ENCODE measurements at regions not wholly inside any gene's neighbourhood (a gene's known extent, or its start where the extent isn't known, plus 50 kb on each side); places are given as distances from the start of the nearest gene placed in this dataset.

DNA sequence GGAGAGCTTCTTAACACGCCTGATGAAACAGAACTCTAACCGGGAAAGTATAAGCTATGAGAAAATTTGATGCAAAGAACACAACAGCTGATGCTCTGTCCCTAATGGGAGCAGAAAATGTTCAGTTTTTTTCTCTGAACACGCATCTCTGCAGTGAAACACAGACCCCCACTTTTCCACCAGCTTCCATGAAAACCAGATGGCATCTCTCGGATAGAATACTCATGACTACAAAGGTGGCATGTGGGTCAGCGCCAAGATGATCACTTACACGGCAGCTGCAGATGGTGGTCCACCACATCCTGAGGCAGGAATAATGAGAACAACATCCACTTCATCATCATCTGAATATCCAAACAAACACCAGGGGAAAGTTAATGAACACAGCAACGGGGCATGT is 85.2 kb upstream of the CNR1 start:
- no peak for DNase-seq (ENCODE audit: low read depth)
- H3K4me3 ChIP-seq (ENCODE audit: low read depth, low read length): no peak overlapping the region
- TF ChIP-seq MYC (IDR thresholded peaks at IDR 0.05; ENCODE audit: low read depth, low read length): no peak
- no peak for TF ChIP-seq POLR2A (IDR thresholded peaks at IDR 0.05; ENCODE audit: extremely low read depth, insufficient read length)
- TF ChIP-seq, protein P1, sequence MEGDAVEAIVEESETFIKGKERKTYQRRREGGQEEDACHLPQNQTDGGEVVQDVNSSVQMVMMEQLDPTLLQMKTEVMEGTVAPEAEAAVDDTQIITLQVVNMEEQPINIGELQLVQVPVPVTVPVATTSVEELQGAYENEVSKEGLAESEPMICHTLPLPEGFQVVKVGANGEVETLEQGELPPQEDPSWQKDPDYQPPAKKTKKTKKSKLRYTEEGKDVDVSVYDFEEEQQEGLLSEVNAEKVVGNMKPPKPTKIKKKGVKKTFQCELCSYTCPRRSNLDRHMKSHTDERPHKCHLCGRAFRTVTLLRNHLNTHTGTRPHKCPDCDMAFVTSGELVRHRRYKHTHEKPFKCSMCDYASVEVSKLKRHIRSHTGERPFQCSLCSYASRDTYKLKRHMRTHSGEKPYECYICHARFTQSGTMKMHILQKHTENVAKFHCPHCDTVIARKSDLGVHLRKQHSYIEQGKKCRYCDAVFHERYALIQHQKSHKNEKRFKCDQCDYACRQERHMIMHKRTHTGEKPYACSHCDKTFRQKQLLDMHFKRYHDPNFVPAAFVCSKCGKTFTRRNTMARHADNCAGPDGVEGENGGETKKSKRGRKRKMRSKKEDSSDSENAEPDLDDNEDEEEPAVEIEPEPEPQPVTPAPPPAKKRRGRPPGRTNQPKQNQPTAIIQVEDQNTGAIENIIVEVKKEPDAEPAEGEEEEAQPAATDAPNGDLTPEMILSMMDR (IDR thresholded peaks at IDR 0.05; ENCODE audit: low read depth, low read length): no peak
- TF ChIP-seq, protein P2, sequence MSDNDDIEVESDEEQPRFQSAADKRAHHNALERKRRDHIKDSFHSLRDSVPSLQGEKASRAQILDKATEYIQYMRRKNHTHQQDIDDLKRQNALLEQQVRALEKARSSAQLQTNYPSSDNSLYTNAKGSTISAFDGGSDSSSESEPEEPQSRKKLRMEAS (IDR thresholded peaks at IDR 0.05; ENCODE audit: low read depth, low read length): no peak

DNA sequence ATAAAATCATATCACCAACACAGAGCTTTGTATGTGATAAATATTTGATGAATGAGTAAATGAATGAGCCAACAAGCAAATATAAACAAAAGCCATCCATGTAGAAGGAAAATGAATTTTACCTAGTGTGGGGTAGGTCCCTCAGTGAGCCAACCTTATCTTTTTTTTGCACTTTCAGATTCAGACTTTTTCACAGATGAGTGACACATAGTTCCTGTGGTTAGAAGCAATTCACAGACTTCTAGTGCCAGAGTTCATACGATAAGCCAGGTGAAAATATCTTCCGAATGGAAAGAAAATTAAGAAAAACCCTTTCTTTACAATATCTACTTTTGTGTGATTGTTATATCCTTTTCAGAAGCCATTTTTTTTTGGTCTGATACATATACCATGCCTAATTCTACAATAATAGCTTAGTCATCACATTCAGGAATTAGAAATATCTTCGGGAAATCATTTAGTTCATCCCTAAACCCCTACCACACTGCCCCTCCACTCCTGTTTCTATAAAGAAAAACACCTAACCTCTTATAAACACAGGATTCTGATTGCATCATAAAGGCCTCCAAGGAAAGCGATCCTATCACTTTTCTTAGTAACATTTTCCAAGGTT is 82.7 kb upstream of the CNR1 start:
- no peak for DNase-seq (ENCODE audit: low read depth)
- no peak overlapping the region for H3K4me3 ChIP-seq (ENCODE audit: low read depth, low read length)
- TF ChIP-seq, protein P1 (IDR thresholded peaks at IDR 0.05; ENCODE audit: low read depth, low read length): no peak
- TF ChIP-seq MYC (IDR thresholded peaks at IDR 0.05; ENCODE audit: low read depth, low read length): no peak
- TF ChIP-seq POLR2A (IDR thresholded peaks at IDR 0.05; ENCODE audit: extremely low read depth, insufficient read length): no peak
- TF ChIP-seq, protein P2 (IDR thresholded peaks at IDR 0.05; ENCODE audit: low read depth, low read length): no peak

DNA sequence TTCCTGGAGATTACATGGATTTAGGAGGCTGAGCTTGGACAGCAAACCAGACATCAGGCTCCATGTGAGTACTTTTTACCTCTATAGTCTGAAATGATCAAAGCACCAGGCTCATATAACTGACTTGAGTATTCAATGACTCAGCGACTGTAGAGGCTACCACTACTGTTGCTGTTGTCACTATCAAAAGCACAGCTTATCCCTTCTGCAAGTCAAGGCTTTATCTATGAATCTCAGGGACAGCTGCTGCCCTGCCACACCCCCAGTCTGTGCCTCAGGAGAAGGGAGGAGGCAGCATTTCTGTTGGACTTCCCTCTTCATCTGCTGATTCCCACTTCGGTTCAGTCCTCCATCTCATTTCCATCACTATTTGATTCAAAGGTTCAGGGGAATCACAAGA is 80.5 kb upstream of the CNR1 start:
- H3K4me3 ChIP-seq (ENCODE audit: low read depth, low read length): no peak overlapping the region
- no peak for DNase-seq (ENCODE audit: low read depth)

DNA sequence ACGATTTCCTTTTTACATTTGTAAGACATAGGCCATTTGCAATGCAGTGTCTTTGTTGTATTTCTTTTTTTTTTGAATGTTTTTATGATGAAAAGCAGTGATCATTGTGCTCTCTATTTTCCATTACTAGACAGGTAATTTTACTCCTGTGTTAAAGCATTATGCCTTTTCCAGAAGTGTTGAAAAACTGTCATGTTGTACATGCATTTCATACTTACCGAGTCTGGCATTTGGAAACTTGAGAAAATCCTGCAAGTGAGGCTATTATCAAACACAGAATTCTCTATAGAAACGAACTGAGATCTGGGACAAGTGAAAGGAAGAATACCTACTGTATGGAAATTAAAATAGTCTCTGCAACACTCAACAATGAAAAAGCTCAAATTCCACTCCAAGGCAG is 78.6 kb upstream of the CNR1 start:
- TF ChIP-seq, protein P1 (IDR thresholded peaks at IDR 0.05; ENCODE audit: low read depth, low read length): no peak
- TF ChIP-seq POLR2A (IDR thresholded peaks at IDR 0.05; ENCODE audit: extremely low read depth, insufficient read length): no peak
- TF ChIP-seq, protein P2 (IDR thresholded peaks at IDR 0.05; ENCODE audit: low read depth, low read length): no peak
- no peak for TF ChIP-seq MYC (IDR thresholded peaks at IDR 0.05; ENCODE audit: low read depth, low read length)
- H3K4me3 ChIP-seq (ENCODE audit: low read depth, low read length): no peak overlapping the region
- no peak for DNase-seq (ENCODE audit: low read depth)

More for the DNA sequence above, 80.5 kb upstream of the CNR1 start:
- TF ChIP-seq, protein P2 (IDR thresholded peaks at IDR 0.05; ENCODE audit: low read depth, low read length): no peak
- TF ChIP-seq POLR2A (IDR thresholded peaks at IDR 0.05; ENCODE audit: extremely low read depth, insufficient read length) (no peak), MYC (IDR thresholded peaks at IDR 0.05; ENCODE audit: low read depth, low read length) (no peak)
- TF ChIP-seq, protein P1 (IDR thresholded peaks at IDR 0.05; ENCODE audit: low read depth, low read length): no peak

DNA sequence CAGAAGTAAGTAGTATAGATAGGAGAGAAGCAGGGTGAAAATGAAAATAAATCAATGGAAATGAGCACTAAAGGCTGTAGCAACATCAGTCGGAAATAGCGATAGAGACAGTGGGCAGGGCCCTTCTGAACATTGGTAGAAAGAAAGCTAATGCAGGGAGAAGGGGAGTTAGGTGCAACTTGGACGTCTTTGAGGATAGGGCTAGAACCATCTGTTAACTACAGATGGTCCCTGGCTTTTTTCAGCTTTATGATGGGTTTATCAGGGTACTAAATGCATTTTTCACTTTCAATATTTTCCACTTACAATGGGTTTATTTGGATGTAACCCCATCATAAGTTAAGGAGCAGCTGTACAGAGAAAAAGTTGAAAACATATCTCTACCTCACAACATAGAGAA is 72.8 kb upstream of the CNR1 start:
- TF ChIP-seq, protein P2 (IDR thresholded peaks at IDR 0.05; ENCODE audit: low read depth, low read length): no peak
- TF ChIP-seq, protein P1 (IDR thresholded peaks at IDR 0.05; ENCODE audit: low read depth, low read length): no peak
- TF ChIP-seq POLR2A (IDR thresholded peaks at IDR 0.05; ENCODE audit: extremely low read depth, insufficient read length): no peak
- no peak for TF ChIP-seq MYC (IDR thresholded peaks at IDR 0.05; ENCODE audit: low read depth, low read length)
- DNase-seq (ENCODE audit: low read depth): no peak
- no peak overlapping the region for H3K4me3 ChIP-seq (ENCODE audit: low read depth, low read length)
